ENCODE measurements at regions not wholly inside any gene's neighbourhood (a gene's known extent, or its start where the extent isn't known, plus 50 kb on each side); places are given as distances from the start of the nearest gene placed in this dataset.

- no peak for TF ChIP-seq POLR2AphosphoS5 (IDR thresholded peaks at IDR 0.05; ENCODE audit: low read depth)
Observed at GRCh38 chr7:12882710-12883109, 195.3 kb downstream of the ARL4A start (continued).

- Mint-ChIP-seq H3K9me3 (no peaks in the 10 kb centered on the region; the same call in 2 of the 3 replicates), H3K27me3 (ENCODE audit: insufficient read depth, low read depth, poor library complexity) (peaks cover 2% of the 10 kb centered on the region), H3K36me3 (ENCODE audit: low read depth) (no peaks in the 10 kb centered on the region), H3K4me3 (no peak overlapping the region), H3K27ac (no peak overlapping the region), H3K4me1 (no peaks in the 10 kb centered on the region)
- Histone ChIP-seq H3K4me2 (no peak overlapping the region), H3K27me3 (ENCODE audit: insufficient read depth) (no peaks in the 10 kb centered on the region), H3K4me3 (no peak overlapping the region), H3K79me2 (replicated peaks; ENCODE audit: insufficient read depth) (no peaks in the 10 kb centered on the region), H3K4me1 (ENCODE audit: insufficient read depth) (no peaks in the 10 kb centered on the region), H3K27ac (ENCODE audit: low read depth) (no peak overlapping the region), H2AFZ (no peak overlapping the region), H3K36me3 (ENCODE audit: insufficient read depth) (no peaks in the 10 kb centered on the region), H3K9me2 (ENCODE audit: insufficient read depth) (no peaks in the 10 kb centered on the region), H4K20me1 (replicated peaks; ENCODE audit: insufficient read depth) (no peaks in the 10 kb centered on the region), H3F3A (replicated peaks; ENCODE audit: low read depth) (no peaks in the 10 kb centered on the region)
- TF ChIP-seq CREB1 (CRISPR knock-in tag; IDR thresholded peaks at IDR 0.05; ENCODE audit: low read depth): no peak
- no peak for TF ChIP-seq POLR2AphosphoS5 (IDR thresholded peaks at IDR 0.05; ENCODE audit: low read depth)
- no peak for TF ChIP-seq STAT1 (IDR thresholded peaks at IDR 0.05; ENCODE audit: unreplicated experiment)
- no peak for TF ChIP-seq EZH2 (IDR thresholded peaks at IDR 0.05; ENCODE audit: low read depth, unreplicated experiment)
- TF ChIP-seq NANOG (IDR thresholded peaks at IDR 0.05; ENCODE audit: borderline replicate concordance): no peak
- ATAC-seq (no peak), DNase-seq (ENCODE audit: low spot score) (no peak)
Observed at GRCh38 chr7:12884033-12884432, 196.6 kb downstream of the ARL4A start.

DNA sequence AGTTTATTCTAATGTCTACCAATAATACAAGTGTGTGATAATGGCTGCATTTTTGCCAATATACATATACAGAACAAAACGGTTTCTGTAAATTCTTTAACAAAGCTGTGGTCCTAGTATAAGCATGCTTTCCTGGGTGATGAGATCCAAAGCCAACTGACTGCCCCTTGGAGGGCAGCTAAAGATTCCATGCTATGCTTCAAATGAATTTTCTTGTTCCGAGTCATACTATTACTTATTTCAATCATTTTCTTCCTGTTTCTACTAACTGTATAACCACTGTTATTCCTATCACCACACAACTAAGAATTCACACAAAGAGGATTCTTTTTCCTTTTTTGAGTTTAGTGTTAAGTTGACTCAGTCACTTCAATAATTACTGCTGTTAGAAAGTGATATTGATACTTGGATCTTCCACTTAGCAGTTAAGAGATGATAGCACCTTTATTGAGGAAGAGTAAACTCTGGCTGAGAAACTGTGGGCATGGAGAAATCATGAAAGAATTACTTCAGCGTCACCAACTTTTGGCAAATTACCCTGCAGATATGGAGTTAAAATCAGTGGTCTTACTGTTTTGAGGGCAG lies 197.5 kb downstream of the ARL4A start:
- ATAC-seq: no peak
- no peaks in the 10 kb centered on the region for H3K79me2 ChIP-seq (replicated peaks; ENCODE audit: insufficient read depth)
- Mint-ChIP-seq H3K9me3 (no peaks in the 10 kb centered on the region; the same call in 2 of the 3 replicates), H3K27ac (peak overlapping the region; percentile 2; the same call in 1 of the 2 replicates), H3K4me3 (no peak overlapping the region), H3K36me3 (ENCODE audit: low read depth) (no peaks in the 10 kb centered on the region), H3K4me1 (no peaks in the 10 kb centered on the region), H3K27me3 (ENCODE audit: insufficient read depth, low read depth, poor library complexity) (peaks cover 2% of the 10 kb centered on the region)
- no peak overlapping the region; the same call in 1 of the 2 replicates for H3K27ac ChIP-seq (ENCODE audit: low read depth)
- H3K27me3 ChIP-seq (ENCODE audit: insufficient read depth): no peaks in the 10 kb centered on the region
- DNase-seq (ENCODE audit: low spot score): no peak
- no peak overlapping the region for H3K4me3 ChIP-seq
- H4K20me1 ChIP-seq (replicated peaks; ENCODE audit: insufficient read depth): no peaks in the 10 kb centered on the region
- H3K4me2 ChIP-seq: no peak overlapping the region
- peak overlapping the region; percentile 80; the same call in 1 of the 2 replicates for H2AFZ ChIP-seq
- H3K4me1 ChIP-seq (ENCODE audit: insufficient read depth): no peaks in the 10 kb centered on the region
- H3K9me2 ChIP-seq (ENCODE audit: insufficient read depth): no peaks in the 10 kb centered on the region
- H3K36me3 ChIP-seq (ENCODE audit: insufficient read depth): no peaks in the 10 kb centered on the region
- no peaks in the 10 kb centered on the region for H3F3A ChIP-seq (replicated peaks; ENCODE audit: low read depth)
- TF ChIP-seq NANOG (IDR thresholded peaks at IDR 0.05; ENCODE audit: borderline replicate concordance): no peak
- TF ChIP-seq, protein P1, sequence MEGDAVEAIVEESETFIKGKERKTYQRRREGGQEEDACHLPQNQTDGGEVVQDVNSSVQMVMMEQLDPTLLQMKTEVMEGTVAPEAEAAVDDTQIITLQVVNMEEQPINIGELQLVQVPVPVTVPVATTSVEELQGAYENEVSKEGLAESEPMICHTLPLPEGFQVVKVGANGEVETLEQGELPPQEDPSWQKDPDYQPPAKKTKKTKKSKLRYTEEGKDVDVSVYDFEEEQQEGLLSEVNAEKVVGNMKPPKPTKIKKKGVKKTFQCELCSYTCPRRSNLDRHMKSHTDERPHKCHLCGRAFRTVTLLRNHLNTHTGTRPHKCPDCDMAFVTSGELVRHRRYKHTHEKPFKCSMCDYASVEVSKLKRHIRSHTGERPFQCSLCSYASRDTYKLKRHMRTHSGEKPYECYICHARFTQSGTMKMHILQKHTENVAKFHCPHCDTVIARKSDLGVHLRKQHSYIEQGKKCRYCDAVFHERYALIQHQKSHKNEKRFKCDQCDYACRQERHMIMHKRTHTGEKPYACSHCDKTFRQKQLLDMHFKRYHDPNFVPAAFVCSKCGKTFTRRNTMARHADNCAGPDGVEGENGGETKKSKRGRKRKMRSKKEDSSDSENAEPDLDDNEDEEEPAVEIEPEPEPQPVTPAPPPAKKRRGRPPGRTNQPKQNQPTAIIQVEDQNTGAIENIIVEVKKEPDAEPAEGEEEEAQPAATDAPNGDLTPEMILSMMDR (conservative IDR thresholded peaks at IDR 0.05; ENCODE audit: low read depth in 2 of 2): no peak
- no peak for TF ChIP-seq EZH2 (IDR thresholded peaks at IDR 0.05; ENCODE audit: low read depth, unreplicated experiment)
- no peak for TF ChIP-seq ZNF331 (CRISPR knock-in tag; IDR thresholded peaks at IDR 0.05; ENCODE audit: low read depth)
- TF ChIP-seq CREB1 (CRISPR knock-in tag; IDR thresholded peaks at IDR 0.05; ENCODE audit: low read depth): no peak
- no peak for TF ChIP-seq ETS1 (IDR thresholded peaks at IDR 0.05)
- no peak for TF ChIP-seq STAT1 (IDR thresholded peaks at IDR 0.05; ENCODE audit: unreplicated experiment)
- no peak for TF ChIP-seq ZNF114 (CRISPR knock-in tag; IDR thresholded peaks at IDR 0.05)
- TF ChIP-seq JUNB (IDR thresholded peaks at IDR 0.05; ENCODE audit: unreplicated experiment): no peak
- TF ChIP-seq, protein P2, sequence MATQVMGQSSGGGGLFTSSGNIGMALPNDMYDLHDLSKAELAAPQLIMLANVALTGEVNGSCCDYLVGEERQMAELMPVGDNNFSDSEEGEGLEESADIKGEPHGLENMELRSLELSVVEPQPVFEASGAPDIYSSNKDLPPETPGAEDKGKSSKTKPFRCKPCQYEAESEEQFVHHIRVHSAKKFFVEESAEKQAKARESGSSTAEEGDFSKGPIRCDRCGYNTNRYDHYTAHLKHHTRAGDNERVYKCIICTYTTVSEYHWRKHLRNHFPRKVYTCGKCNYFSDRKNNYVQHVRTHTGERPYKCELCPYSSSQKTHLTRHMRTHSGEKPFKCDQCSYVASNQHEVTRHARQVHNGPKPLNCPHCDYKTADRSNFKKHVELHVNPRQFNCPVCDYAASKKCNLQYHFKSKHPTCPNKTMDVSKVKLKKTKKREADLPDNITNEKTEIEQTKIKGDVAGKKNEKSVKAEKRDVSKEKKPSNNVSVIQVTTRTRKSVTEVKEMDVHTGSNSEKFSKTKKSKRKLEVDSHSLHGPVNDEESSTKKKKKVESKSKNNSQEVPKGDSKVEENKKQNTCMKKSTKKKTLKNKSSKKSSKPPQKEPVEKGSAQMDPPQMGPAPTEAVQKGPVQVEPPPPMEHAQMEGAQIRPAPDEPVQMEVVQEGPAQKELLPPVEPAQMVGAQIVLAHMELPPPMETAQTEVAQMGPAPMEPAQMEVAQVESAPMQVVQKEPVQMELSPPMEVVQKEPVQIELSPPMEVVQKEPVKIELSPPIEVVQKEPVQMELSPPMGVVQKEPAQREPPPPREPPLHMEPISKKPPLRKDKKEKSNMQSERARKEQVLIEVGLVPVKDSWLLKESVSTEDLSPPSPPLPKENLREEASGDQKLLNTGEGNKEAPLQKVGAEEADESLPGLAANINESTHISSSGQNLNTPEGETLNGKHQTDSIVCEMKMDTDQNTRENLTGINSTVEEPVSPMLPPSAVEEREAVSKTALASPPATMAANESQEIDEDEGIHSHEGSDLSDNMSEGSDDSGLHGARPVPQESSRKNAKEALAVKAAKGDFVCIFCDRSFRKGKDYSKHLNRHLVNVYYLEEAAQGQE (IDR thresholded peaks at IDR 0.05; ENCODE audit: unreplicated experiment): no peak
- TF ChIP-seq EZH2phosphoT487 (IDR thresholded peaks at IDR 0.05; ENCODE audit: unreplicated experiment): no peak

Data from GM23338 (cell line).